ENCODE measurements at regions not wholly inside any gene's neighbourhood (a gene's known extent, or its start where the extent isn't known, plus 50 kb on each side); places are given as distances from the start of the nearest gene placed in this dataset.

- DNase-seq, result no peak
Observed at GRCh38 chr6:141265756-141266623, 866.7 kb upstream of the GJE1 start.

DNA sequence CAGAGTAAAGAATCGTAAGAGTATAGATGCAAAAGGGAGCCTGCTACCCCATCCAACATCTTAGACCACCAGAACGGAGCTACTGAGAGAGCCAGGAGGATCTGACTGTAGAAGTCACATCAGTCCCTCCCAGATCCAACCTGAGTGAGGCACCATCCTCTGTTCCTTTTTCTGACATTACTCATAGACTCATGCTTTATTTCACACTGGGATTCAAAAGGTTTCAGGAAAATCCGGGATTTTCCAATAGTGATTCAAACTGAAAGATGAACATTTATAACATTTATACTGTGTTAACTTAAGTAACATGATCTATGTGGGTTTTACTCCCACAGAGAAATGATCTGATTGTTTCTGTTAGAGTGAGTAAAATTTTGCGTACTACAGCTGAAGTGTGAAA, 868.6 kb upstream of the GJE1 start:
- no peak for DNase-seq

- DNase-seq, result no peak
Observed at GRCh38 chr6:141261672-141262060, 871.1 kb upstream of the GJE1 start.

DNA sequence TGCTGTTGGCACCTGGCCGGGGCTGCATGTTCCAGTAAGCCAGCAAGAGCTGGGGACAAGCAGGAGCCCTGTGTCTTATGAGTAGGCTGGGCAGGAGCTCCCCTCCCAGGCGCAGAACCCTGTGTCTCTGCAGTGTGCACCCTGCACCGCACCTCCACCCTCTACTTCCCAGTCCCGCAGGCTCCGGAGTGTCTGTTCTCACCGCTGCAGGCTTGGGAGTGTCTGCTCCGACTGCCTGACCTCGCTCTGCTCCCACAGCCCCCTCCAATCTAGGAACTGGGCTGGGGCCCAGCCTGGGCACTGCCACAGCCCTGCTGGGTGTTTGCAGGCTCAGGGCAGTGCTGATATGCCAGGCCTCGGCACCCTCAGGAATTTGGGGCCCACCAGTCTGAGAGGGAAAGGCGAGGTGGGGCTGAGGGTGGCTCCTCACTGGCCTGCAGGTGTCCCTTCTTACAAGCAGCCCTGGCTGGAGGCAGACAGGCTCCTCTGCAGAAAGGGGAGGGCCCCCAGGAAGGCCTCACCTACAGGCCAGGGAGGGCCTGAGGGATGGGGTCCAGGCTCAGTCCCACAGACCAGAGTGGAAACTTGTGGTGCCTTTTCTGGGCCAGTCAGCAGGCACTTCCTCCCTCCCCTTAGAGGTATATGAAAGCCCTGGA, 871.6 kb upstream of the GJE1 start:
- no peak for DNase-seq

GRCh38 chr6:141260627-141261015, 872.1 kb upstream of the GJE1 start:
- no peak for DNase-seq

DNA sequence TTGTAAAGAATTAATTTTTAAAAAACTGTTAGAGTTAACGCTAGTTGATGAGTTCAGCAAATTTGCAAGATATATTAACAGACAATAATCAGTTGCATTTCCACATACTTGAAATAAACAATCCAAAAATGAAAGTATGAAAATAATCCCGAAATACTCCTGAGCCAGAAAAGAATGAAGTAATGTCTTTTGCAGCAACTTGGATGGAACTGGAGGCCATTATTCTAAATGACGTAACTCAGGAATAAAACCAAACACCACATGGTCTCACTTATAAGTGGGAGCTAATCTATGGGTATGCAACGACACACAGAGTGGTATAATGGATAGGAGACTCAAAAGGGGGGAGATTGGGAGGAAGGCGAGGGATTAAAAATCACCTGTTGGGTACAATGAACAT, 872.9 kb upstream of the GJE1 start:
- DNase-seq, result no peak

- DNase-seq, result no peak
Observed at GRCh38 chr6:141259091-141259490, 873.6 kb upstream of the GJE1 start.

- DNase-seq, result no peak
Observed at GRCh38 chr6:141258516-141258915, 874.2 kb upstream of the GJE1 start.

GRCh38 chr6:141254336-141254735, 878.4 kb upstream of the GJE1 start:
- no peak for DNase-seq

DNA sequence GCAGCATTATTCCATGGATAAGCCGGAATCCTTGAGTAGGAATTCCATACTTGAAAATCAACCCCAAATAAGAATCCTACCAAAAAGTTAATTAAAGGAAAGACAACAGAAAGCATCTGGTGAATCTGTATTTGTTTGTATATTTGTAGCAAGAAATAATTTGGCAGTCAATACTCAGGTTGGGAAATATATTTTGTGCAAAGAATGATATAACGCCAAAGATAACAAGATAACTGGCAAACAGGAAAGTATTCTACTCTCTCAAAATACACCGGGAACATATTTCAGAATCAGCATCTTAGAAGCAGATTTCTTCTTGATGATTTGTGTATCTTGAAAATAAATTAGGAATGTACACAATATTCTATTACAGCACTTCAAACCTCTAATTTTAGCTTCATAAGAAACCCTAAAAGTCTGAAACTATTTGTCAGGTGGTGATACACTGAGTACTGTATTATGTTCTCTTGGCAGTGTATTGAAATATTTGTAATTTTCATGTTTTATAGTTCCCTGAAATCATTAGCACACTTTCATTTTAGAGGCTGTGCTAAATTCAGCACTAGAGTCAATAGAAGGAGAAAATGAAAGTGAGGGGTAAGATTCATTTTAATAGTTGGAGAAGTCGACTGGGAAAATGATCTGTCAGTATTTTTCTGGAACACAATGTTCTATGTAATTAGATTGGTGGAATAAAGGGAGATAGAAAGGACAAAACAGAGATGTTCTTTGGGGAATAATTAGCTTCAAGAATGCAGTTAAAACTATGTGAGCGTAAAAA, 879.7 kb upstream of the GJE1 start:
- no peak for DNase-seq

- no peak for DNase-seq
Observed at GRCh38 chr6:141251286-141251685, 881.4 kb upstream of the GJE1 start.

GRCh38 chr6:141248021-141248799, 884.5 kb upstream of the GJE1 start:
- DNase-seq, result no peak

DNA sequence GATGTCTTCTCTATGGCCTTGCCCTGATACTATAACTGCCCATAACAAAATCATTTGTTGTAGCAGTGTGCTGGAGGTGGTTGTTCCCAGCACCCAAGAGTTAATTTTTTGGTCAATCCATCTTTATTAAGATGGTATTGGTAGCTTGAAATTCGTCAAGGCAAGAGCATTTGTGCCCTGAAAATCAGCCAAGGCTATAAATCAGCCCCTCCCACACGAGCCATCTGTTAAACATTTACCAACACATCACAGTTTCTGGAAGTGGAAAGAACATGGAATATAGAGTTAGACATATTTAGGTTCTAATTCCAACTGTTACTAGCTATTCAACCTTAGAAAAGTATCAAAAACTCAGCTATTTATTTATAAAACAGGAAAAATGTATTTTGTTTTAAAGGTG, 888.4 kb upstream of the GJE1 start:
- no peak for DNase-seq

DNA sequence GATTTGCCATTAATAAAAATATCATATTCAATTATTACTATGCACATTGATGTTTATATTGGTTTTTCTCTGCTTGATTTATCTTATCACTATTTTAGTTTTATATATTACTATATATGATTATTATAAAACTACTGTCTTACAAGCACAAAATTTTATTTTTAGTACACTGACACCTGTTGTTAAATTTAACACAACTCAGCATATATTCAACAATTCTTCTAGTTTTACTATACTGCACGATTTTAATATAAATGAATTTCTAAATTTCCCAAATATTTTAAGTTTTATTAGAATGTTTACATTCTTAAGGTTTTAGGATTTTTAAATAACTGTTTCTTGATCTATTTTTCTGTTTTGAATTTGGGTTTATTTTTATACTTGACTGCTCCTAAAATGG, 889.8 kb upstream of the GJE1 start:
- DNase-seq, result no peak

- no peak for DNase-seq
Observed at GRCh38 chr6:141229296-141229695, 903.4 kb upstream of the GJE1 start.

- DNase-seq, result no peak
Observed at GRCh38 chr6:141218583-141218982, 914.1 kb upstream of the GJE1 start.

DNA sequence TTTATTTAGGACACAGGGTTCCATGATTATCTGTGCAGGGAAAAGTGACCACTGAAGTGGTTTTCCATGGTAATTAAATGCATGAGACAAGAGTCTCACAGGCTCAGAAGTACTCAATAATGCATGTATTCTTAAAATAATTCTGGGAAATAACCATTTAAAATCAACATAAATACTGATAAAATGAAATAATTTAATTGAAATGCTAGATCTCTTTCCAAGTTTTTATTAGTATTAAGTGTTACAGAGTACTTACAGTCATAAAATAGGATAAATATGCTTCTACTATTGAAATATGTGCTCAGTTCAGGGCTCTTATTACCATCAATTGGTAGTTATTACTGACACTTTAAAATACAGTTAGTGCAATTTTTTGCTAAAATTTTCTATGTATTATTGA, 916.0 kb upstream of the GJE1 start:
- DNase-seq, result no peak

DNA sequence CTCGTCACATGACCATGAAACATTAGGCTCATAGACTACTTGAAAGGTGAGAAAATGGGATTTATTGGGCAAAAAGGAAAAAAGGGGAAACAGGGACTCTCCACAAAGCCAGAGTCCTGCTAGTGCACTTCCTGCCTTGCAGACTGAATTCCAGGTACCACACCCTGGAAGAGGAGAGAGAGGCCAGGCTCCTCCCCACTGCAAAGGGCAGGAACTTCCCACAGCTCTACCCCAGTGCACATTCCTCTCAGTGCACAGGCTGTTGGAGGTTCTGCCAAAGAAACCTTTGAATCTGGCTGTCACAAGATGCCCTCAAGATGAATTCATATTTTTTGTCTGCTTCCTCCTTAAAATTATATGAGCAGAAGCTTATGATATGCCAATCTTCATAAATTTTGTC, 920.4 kb upstream of the GJE1 start:
- no peak for DNase-seq

- DNase-seq, result no peak
Observed at GRCh38 chr6:141211845-141212244, 920.9 kb upstream of the GJE1 start.

- DNase-seq, result no peak
Observed at GRCh38 chr6:141210901-141211300, 921.8 kb upstream of the GJE1 start.

GRCh38 chr6:141209890-141210289, 922.8 kb upstream of the GJE1 start:
- no peak for DNase-seq

GRCh38 chr6:141208101-141208500, 924.6 kb upstream of the GJE1 start:
- DNase-seq, result no peak
